ENCODE measurements at regions not wholly inside any gene's neighbourhood (a gene's known extent, or its start where the extent isn't known, plus 50 kb on each side); places are given as distances from the start of the nearest gene placed in this dataset.

DNA sequence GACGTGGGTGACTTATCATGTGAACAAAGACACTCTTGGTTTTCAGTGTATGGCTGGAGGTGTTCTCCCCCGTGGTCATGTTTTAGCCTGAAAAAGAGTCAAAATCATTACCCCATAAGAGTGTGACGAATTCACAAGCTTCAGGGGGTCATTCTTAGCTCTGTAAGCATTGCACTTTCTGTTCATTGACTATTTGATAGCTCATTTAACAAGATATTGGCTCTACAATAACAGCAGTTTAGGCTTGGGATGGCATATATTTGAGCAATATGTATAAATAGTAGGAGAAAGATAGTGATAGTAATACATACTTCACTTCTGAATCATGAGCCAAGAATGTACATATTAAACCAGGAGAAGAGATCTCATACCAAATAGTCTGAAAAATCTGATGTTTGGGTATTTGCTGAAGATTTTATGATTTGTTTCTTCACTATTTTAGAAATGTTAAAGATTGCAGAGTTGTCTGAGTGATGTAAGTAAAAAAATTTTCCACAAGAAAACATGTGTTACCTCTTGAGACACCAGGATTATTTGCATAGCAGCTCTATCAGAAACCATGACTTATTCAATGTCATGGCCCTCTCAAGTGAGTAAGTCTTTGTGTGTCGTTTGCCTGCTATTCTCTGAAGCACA lies 996.0 kb downstream of the OTOL1 start:
- no peak overlapping the region for H3K4me3 ChIP-seq (ENCODE audit: low read depth, low read length)
- DNase-seq (ENCODE audit: low read depth): peak; percentile 27
- no peak for TF ChIP-seq CTCF (IDR thresholded peaks at IDR 0.05; ENCODE audit: low read depth, low read length, missing control alignments)
- in situ Hi-C loops (cut with HindIII; ENCODE audit: low sequenced_read_pairs): no loop called here

DNA sequence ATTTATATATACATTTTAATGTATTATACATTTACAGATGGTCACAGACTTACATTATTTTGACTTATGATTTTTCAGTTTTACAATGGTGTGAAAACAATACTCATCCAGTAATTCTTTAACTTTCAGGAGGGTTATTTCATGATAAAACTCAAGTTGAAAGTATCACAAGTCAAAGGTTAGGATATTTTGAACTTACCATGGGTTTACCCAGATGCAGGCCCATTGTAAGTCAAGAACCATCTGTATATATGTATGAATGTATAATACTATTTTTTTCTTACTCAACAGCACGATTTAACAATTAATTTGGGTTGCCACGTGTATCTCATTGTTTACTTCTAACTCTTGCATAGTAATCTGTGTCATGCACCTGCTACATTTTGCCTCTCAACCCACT lies 1002.0 kb downstream of the OTOL1 start:
- no peak for DNase-seq (ENCODE audit: low read depth)
- in situ Hi-C loops (cut with HindIII; ENCODE audit: low sequenced_read_pairs): no loop called here
- no peak overlapping the region for H3K4me3 ChIP-seq (ENCODE audit: low read depth, low read length)
- TF ChIP-seq CTCF (IDR thresholded peaks at IDR 0.05; ENCODE audit: low read depth, low read length, missing control alignments): no peak

- no peak for DNase-seq (ENCODE audit: low read depth)
- TF ChIP-seq CTCF (IDR thresholded peaks at IDR 0.05; ENCODE audit: low read depth, low read length, missing control alignments): no peak
- in situ Hi-C loops (cut with HindIII; ENCODE audit: low sequenced_read_pairs): no loop called here
- H3K4me3 ChIP-seq (ENCODE audit: low read depth, low read length): no peak overlapping the region
These were observed 1010.8 kb downstream of the OTOL1 start for GRCh38 chr3:162507397-162507796.

GRCh38 chr3:162512488-162512887 lies 1015.9 kb downstream of the OTOL1 start:
- no peak for TF ChIP-seq CTCF (IDR thresholded peaks at IDR 0.05; ENCODE audit: low read depth, low read length, missing control alignments)
- H3K4me3 ChIP-seq (ENCODE audit: low read depth, low read length): no peak overlapping the region
- DNase-seq (ENCODE audit: low read depth): no peak
- in situ Hi-C loops (cut with HindIII; ENCODE audit: low sequenced_read_pairs): no loop called here

DNA sequence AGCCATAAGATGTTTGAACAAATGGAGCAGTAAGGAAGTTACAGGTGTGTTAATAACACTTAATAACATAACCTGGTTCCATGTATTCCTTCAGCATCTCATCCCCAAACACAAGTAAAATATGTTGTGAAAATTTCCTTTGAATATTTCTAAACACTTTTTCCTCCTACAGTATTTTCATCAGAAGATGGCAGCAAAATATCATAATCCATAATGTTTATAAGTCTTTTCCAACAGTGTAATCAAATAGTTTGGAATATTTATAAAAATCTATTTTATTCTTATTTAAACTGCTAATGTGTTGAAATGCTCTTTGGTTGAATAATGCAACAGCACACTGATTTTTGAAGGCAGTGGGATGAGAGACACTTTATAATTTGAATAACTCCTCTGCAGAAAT lies 1020.5 kb downstream of the OTOL1 start:
- DNase-seq (ENCODE audit: low read depth): no peak
- TF ChIP-seq CTCF (IDR thresholded peaks at IDR 0.05; ENCODE audit: low read depth, low read length, missing control alignments): no peak
- no peak overlapping the region for H3K4me3 ChIP-seq (ENCODE audit: low read depth, low read length)
- in situ Hi-C loops (cut with HindIII; ENCODE audit: low sequenced_read_pairs): loop anchor here (5.0 kb wide), 1 partner anchor 80 kb away; no protein-coding TSS in a partner anchor

GRCh38 chr3:162521669-162522068 lies 1025.1 kb downstream of the OTOL1 start:
- DNase-seq (ENCODE audit: low read depth): no peak
- H3K4me3 ChIP-seq (ENCODE audit: low read depth, low read length): no peak overlapping the region
- no peak for TF ChIP-seq CTCF (IDR thresholded peaks at IDR 0.05; ENCODE audit: low read depth, low read length, missing control alignments)
- in situ Hi-C loops (cut with HindIII; ENCODE audit: low sequenced_read_pairs): no loop called here
